ENCODE measurements at regions not wholly inside any gene's neighbourhood (a gene's known extent, or its start where the extent isn't known, plus 50 kb on each side); places are given as distances from the start of the nearest gene placed in this dataset.

- no peak for TF ChIP-seq CTCF (IDR thresholded peaks at IDR 0.05; ENCODE audit: insufficient read depth, low read depth, low read length, missing control alignments)
- no peak overlapping the region for H3K4me3 ChIP-seq (ENCODE audit: low read length)
These were observed 690.3 kb downstream of the AACS start for GRCh38 chr12:125755512-125755911.

GRCh38 chr12:125766091-125766490, 700.9 kb downstream of the AACS start:
- no peak overlapping the region for H3K4me3 ChIP-seq (ENCODE audit: low read length)
- TF ChIP-seq CTCF (IDR thresholded peaks at IDR 0.05; ENCODE audit: insufficient read depth, low read depth, low read length, missing control alignments), result no peak
- no peak for DNase-seq (ENCODE audit: low read depth)

More at GRCh38 chr12:125755512-125755911, 690.3 kb downstream of the AACS start:
- no peak for DNase-seq (ENCODE audit: low read depth)

GRCh38 chr12:125772403-125772802, 707.2 kb downstream of the AACS start:
- no peak for TF ChIP-seq CTCF (IDR thresholded peaks at IDR 0.05; ENCODE audit: insufficient read depth, low read depth, low read length, missing control alignments)
- H3K4me3 ChIP-seq (ENCODE audit: low read length), result no peak overlapping the region
- DNase-seq (ENCODE audit: low read depth), result no peak

GRCh38 chr12:125773033-125773640, 707.9 kb downstream of the AACS start:
- peak; percentile 1 for DNase-seq (ENCODE audit: low read depth)
- no peak for TF ChIP-seq CTCF (IDR thresholded peaks at IDR 0.05; ENCODE audit: insufficient read depth, low read depth, low read length, missing control alignments)
- H3K4me3 ChIP-seq (ENCODE audit: low read length), result no peak overlapping the region

GRCh38 chr12:125775507-125775906, 710.3 kb downstream of the AACS start:
- no peak for DNase-seq (ENCODE audit: low read depth)
- no peak overlapping the region for H3K4me3 ChIP-seq (ENCODE audit: low read length)
- no peak for TF ChIP-seq CTCF (IDR thresholded peaks at IDR 0.05; ENCODE audit: insufficient read depth, low read depth, low read length, missing control alignments)

- no peak overlapping the region for H3K4me3 ChIP-seq (ENCODE audit: low read length)
- DNase-seq (ENCODE audit: low read depth), result no peak
- no peak for TF ChIP-seq CTCF (IDR thresholded peaks at IDR 0.05; ENCODE audit: insufficient read depth, low read depth, low read length, missing control alignments)
These were observed 711.0 kb downstream of the AACS start for GRCh38 chr12:125776212-125776611.

- no peak overlapping the region for H3K4me3 ChIP-seq (ENCODE audit: low read length)
- TF ChIP-seq CTCF (IDR thresholded peaks at IDR 0.05; ENCODE audit: insufficient read depth, low read depth, low read length, missing control alignments), result no peak
- DNase-seq (ENCODE audit: low read depth), result no peak
These were observed 720.9 kb downstream of the AACS start for GRCh38 chr12:125786143-125786542.

Measured in epithelial cell of esophagus (primary cell).